ENCODE measurements at regions not wholly inside any gene's neighbourhood (a gene's known extent, or its start where the extent isn't known, plus 50 kb on each side); places are given as distances from the start of the nearest gene placed in this dataset.
"Not testable (repeated sequence)": the region's sequence is repeated elsewhere in the genome, so short reads cannot be mapped to it uniquely, and the experiment has no call there.

GRCh38 chr5:118076490-118076889 is 911.9 kb downstream of the DTWD2 start:
- H3K4me3 ChIP-seq (ENCODE audit: low read depth, low read length): no peak overlapping the region
- no peak for DNase-seq (ENCODE audit: low read depth)
- TF ChIP-seq CTCF (IDR thresholded peaks at IDR 0.05; ENCODE audit: low read depth, low read length, missing control alignments): no peak
- in situ Hi-C loops (cut with HindIII; ENCODE audit: low sequenced_read_pairs): no loop called here

GRCh38 chr5:118070041-118070440 is 918.3 kb downstream of the DTWD2 start:
- DNase-seq (ENCODE audit: low read depth): no peak
- no peak for TF ChIP-seq CTCF (IDR thresholded peaks at IDR 0.05; ENCODE audit: low read depth, low read length, missing control alignments)
- in situ Hi-C loops (cut with HindIII; ENCODE audit: low sequenced_read_pairs): no loop called here

GRCh38 chr5:118069452-118069851 is 918.9 kb downstream of the DTWD2 start:
- in situ Hi-C loops (cut with HindIII; ENCODE audit: low sequenced_read_pairs): no loop called here
- no peak for TF ChIP-seq CTCF (IDR thresholded peaks at IDR 0.05; ENCODE audit: low read depth, low read length, missing control alignments)
- no peak overlapping the region for H3K4me3 ChIP-seq (ENCODE audit: low read depth, low read length)
- no peak for DNase-seq (ENCODE audit: low read depth)

More at GRCh38 chr5:118070041-118070440, 918.3 kb downstream of the DTWD2 start:
- H3K4me3 ChIP-seq (ENCODE audit: low read depth, low read length): no peak overlapping the region

GRCh38 chr5:118068886-118069285 is 919.5 kb downstream of the DTWD2 start:
- TF ChIP-seq CTCF (IDR thresholded peaks at IDR 0.05; ENCODE audit: low read depth, low read length, missing control alignments): no peak
- DNase-seq (ENCODE audit: low read depth): no peak
- no peak overlapping the region for H3K4me3 ChIP-seq (ENCODE audit: low read depth, low read length)
- in situ Hi-C loops (cut with HindIII; ENCODE audit: low sequenced_read_pairs): no loop called here

- in situ Hi-C loops (cut with HindIII; ENCODE audit: low sequenced_read_pairs); H3K4me3 ChIP-seq (ENCODE audit: low read depth, low read length); DNase-seq (ENCODE audit: low read depth): not testable (repeated sequence)
These were observed 924.5 kb downstream of the DTWD2 start for GRCh38 chr5:118063836-118064235.

GRCh38 chr5:118060833-118061232 is 927.5 kb downstream of the DTWD2 start:
- DNase-seq (ENCODE audit: low read depth): no peak
- H3K4me3 ChIP-seq (ENCODE audit: low read depth, low read length): no peak overlapping the region

GRCh38 chr5:118052503-118052902 is 935.8 kb downstream of the DTWD2 start:
- in situ Hi-C loops (cut with HindIII; ENCODE audit: low sequenced_read_pairs): no loop called here

More at GRCh38 chr5:118060833-118061232, 927.5 kb downstream of the DTWD2 start:
- in situ Hi-C loops (cut with HindIII; ENCODE audit: low sequenced_read_pairs): no loop called here
- no peak for TF ChIP-seq CTCF (IDR thresholded peaks at IDR 0.05; ENCODE audit: low read depth, low read length, missing control alignments)

More at GRCh38 chr5:118052503-118052902, 935.8 kb downstream of the DTWD2 start:
- no peak for TF ChIP-seq CTCF (IDR thresholded peaks at IDR 0.05; ENCODE audit: low read depth, low read length, missing control alignments)
- no peak overlapping the region for H3K4me3 ChIP-seq (ENCODE audit: low read depth, low read length)
- DNase-seq (ENCODE audit: low read depth): no peak
